A673 (cell line): ENCODE measurements at regions not wholly inside any gene's neighbourhood (a gene's known extent, or its start where the extent isn't known, plus 50 kb on each side); places are given as distances from the start of the nearest gene placed in this dataset.
A peak's percentile ranks its signal among the peaks of the same experiment; 100 is the strongest.

Experiments used
- BruUV-seq: library from RNA; stranded (reverse); fragments of 400-500 nt; replicated peaks from 2 replicates; lab custom pipeline; 2021; lab: Mats Ljungman, UMichigan
- CTCF ChIA-PET: fragments of 300-600 bp; sonication (Branson Sonifier 250); formaldehyde crosslinking; loops from one replicate; lab custom pipeline; 2022; ENCODE audit warnings: antibody characterized with exemption; lab: Charles Lee
- POLR2A ChIA-PET: fragments of 300-600 bp; sonication (Branson Sonifier 250); formaldehyde crosslinking; loops from one replicate; lab custom pipeline; 2022; ENCODE audit warnings: antibody characterized with exemption; ENCODE audit not compliant: low non-redundant PET; lab: Charles Lee
- DNase-seq: peaks from one replicate; pipeline ENCODE4 v3.0.0-alpha.2; 2015; ENCODE audit warnings: low spot score
- H3K27ac ChIP-seq: fragments of 200-600 bp; sonication (generic); 2 replicates; pipeline ENCODE4 v1.5.1; 2016; ENCODE audit warnings: mixed run types, low read depth, mild to moderate bottlenecking, mixed read lengths, antibody characterized with exemption, low read length; ENCODE audit not compliant: poor library complexity, severe bottlenecking
- H3K27me3 ChIP-seq: fragments of 200-600 bp; sonication (generic); replicated peaks from 2 replicates; pipeline ENCODE4 v1.6.1; 2017; ENCODE audit warnings: mixed run types, low read depth, mild to moderate bottlenecking, mixed read lengths, antibody characterized with exemption, low read length; ENCODE audit not compliant: insufficient read depth, poor library complexity
- H3K36me3 ChIP-seq: fragments of 200-600 bp; sonication (generic); 2 replicates; pipeline ENCODE4 v1.6.1; 2016; ENCODE audit warnings: mixed run types, mild to moderate bottlenecking, mixed read lengths, antibody characterized with exemption, low read length; ENCODE audit not compliant: insufficient read depth, poor library complexity, severe bottlenecking
- H3K4me1 ChIP-seq: fragments of 200-600 bp; sonication (generic); 2 replicates; pipeline ENCODE4 v1.6.1; 2017; ENCODE audit warnings: mixed run types, mild to moderate bottlenecking, mixed read lengths, antibody characterized with exemption, low read length; ENCODE audit not compliant: insufficient read depth, poor library complexity, severe bottlenecking
- H3K4me3 ChIP-seq: fragments of 200-600 bp; sonication (generic); 2 replicates; pipeline ENCODE4 v1.5.1; 2016; ENCODE audit warnings: low read depth, mixed run types, mild to moderate bottlenecking, mixed read lengths, low read length; ENCODE audit not compliant: poor library complexity, severe bottlenecking
- H3K9me3 ChIP-seq: fragments of 200-600 bp; sonication (generic); 2 replicates; pipeline ENCODE4 v1.6.1; 2016; ENCODE audit warnings: mixed run types, low read depth, mild to moderate bottlenecking, mixed read lengths, antibody characterized with exemption, low read length; ENCODE audit not compliant: poor library complexity, severe bottlenecking
- CTCF ChIP-seq: fragments of 300-800, 200-600 bp; sonication (generic); conservative IDR thresholded peaks from 2 replicates; pipeline ENCODE4 v1.5.1; 2017; ENCODE audit warnings: low read depth, mild to moderate bottlenecking, antibody characterized with exemption, low read length, moderate library complexity, mixed read lengths
- EZH2 ChIP-seq: fragments of 200-600 bp; sonication (generic); IDR thresholded peaks from 2 replicates; pipeline ENCODE4 v1.6.1; 2017; ENCODE audit warnings: borderline replicate concordance, low read depth, mild to moderate bottlenecking, mixed read lengths, antibody characterized with exemption, low read length; ENCODE audit not compliant: poor library complexity, severe bottlenecking
- intact Hi-C: fragments of 100-400 bp; cut with micrococcal nuclease; formaldehyde crosslinking; loops from one replicate; pipeline ENCODE4 v1.10.0; 2022; ENCODE audit not compliant: unreplicated experiment

- CTCF ChIA-PET, result interaction anchor here (0.6 to 1.5 kb wide), 5 partner anchors 90 to 302 kb away, joined by 3 to 7 read pairs (median 4); partner anchors contain the start of gene TNFAIP3
- BruUV-seq, result no TSS peak
- intact Hi-C loops, result loop anchor here (2.0 to 10.0 kb wide), 4 partner anchors 147 to 402 kb away; partner anchors contain the start of gene PERP
- Histone ChIP-seq H3K27ac (no peak overlapping the region), H3K4me1 (no peaks in the 10 kb centered on the region), H3K27me3 (no peaks in the 10 kb centered on the region), H3K9me3 (no peaks in the 10 kb centered on the region), H3K4me3 (no peak overlapping the region), H3K36me3 (no peaks in the 10 kb centered on the region)
- POLR2A ChIA-PET, result no interaction called here
- DNase-seq, result peak; percentile 65
- no peak for TF ChIP-seq EZH2
- TF ChIP-seq CTCF, result peak; percentile 79
Observed at GRCh38 chr6:137705160-137706082, 161.6 kb upstream of the TNFAIP3 start.

- no peaks in the 10 kb centered on the region for H3K27me3 ChIP-seq
- POLR2A ChIA-PET, result no interaction called here
- H3K4me1 ChIP-seq, result no peaks in the 10 kb centered on the region
- TF ChIP-seq CTCF, result no peak
- no peak for TF ChIP-seq EZH2
- H3K4me3 ChIP-seq, result no peak overlapping the region
- intact Hi-C loops, result loop anchor here (5.0 to 10.0 kb wide), 3 partner anchors 146 to 401 kb away; partner anchors contain the start of gene PERP
- no peaks in the 10 kb centered on the region for H3K9me3 ChIP-seq
- CTCF ChIA-PET, result interaction anchor here (0.6 kb wide), 2 partner anchors 90 to 299 kb away, joined by 3 to 7 read pairs; no protein-coding TSS in a partner anchor
- no TSS peak for BruUV-seq
- DNase-seq, result no peak
- H3K36me3 ChIP-seq, result no peaks in the 10 kb centered on the region
- no peak overlapping the region for H3K27ac ChIP-seq
Observed at GRCh38 chr6:137706083-137706750, 160.8 kb upstream of the TNFAIP3 start.

GRCh38 chr6:137707038-137707589 lies 159.9 kb upstream of the TNFAIP3 start:
- no peaks in the 10 kb centered on the region for H3K9me3 ChIP-seq
- H3K27ac ChIP-seq, result no peak overlapping the region
- ChIA-PET CTCF (interaction anchor here (1.0 to 1.8 kb wide), 3 partner anchors 238 to 300 kb away, joined by 3 to 7 read pairs (median 4); no protein-coding TSS in a partner anchor), POLR2A (interaction anchor here (0.6 kb wide), 1 partner anchor 205 kb away, joined by 4 read pairs; no protein-coding TSS in a partner anchor)
- DNase-seq, result no peak
- no peaks in the 10 kb centered on the region for H3K27me3 ChIP-seq
- no peak overlapping the region for H3K4me3 ChIP-seq
- intact Hi-C loops, result loop anchor here (5.0 to 10.0 kb wide), 3 partner anchors 145 to 400 kb away; partner anchors contain the start of gene PERP
- H3K36me3 ChIP-seq, result no peaks in the 10 kb centered on the region
- H3K4me1 ChIP-seq, result no peaks in the 10 kb centered on the region
- TF ChIP-seq CTCF, result no peak
- no peak for TF ChIP-seq EZH2
- BruUV-seq, result no TSS peak
